Activated CD4-positive, alpha-beta T cell treated with anti-CD3 and anti-CD28 coated beads, Interleukin-2, amount 50 U/mL, for 16 hours (primary cell): ENCODE measurements at regions not wholly inside any gene's neighbourhood (a gene's known extent, or its start where the extent isn't known, plus 50 kb on each side); places are given as distances from the start of the nearest gene placed in this dataset.

ENCODE experiments used
- DNase-seq: peaks from one replicate; pipeline ENCODE4 v3.0.0-alpha.2; 2020

DNA sequence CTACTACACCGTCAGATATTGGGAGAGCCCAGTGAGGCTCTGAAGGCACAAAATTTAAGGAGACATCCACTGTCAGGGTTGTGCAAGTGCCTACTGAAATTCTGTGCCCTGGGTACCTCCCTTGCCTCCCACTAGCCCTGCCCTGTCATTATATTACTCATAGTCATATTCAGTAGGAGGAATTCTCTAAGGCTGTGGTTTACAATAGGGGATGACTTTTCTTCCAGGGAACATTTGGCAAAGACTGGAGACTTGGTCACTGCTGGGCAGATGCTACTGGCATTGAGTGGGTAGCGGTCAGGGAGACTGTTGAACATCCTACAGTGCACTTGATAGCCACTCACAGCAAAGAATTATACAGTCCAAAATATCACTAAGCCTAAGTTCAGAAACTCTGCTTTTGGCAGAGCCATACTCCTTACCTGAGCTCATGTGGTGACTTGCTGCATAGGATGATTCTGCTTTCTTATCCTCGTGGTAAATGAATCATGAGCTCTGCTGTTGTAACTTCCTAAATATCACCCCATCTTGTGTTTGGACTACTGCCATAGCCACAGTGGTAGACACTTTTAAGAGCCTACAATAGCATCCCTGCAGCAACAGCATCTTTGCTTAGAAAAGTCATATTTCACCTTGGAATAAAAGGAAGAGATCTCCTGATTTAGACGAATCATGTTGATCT is 563.4 kb upstream of the PLXNA2 start:
- DNase-seq = no peak

DNA sequence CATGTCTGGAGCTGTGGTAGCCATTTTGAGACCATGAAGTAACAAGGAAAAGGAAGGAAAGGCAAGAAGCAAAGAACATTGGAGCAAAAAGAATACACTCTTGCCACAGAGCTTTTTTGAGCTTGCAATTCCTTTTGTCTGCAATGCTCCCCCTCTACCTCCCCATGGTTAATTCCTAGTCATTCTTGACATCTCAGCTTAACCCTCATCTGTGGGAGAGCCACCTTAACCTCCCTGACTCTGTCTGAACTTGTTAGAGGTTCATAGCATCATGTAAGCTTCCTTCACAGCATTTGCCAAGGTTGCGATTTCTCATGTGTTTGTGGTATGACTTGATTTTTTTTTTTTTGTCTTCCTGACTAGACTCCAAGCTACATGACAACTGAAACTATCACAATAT is 564.1 kb upstream of the PLXNA2 start:
- no peak for DNase-seq

DNA sequence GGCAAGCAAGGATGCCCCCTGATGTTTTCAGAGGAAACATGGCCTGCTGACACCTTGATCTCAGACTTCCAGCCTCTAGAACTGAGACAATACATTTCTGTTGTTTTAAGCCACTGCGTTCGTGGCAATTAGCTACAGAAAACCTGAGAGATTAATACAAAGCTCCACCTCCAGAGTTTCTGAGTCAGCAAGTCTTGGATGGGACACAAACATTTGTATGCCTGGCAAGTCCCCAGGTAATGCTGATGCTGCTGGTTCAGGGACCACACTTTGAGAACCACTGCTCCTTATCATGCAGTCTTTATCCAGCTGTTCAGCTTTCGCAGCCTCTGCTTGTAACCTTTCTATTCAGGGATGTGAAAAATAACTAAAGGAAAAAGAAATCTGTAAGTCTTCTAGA is 565.7 kb upstream of the PLXNA2 start:
- no peak for DNase-seq

DNA sequence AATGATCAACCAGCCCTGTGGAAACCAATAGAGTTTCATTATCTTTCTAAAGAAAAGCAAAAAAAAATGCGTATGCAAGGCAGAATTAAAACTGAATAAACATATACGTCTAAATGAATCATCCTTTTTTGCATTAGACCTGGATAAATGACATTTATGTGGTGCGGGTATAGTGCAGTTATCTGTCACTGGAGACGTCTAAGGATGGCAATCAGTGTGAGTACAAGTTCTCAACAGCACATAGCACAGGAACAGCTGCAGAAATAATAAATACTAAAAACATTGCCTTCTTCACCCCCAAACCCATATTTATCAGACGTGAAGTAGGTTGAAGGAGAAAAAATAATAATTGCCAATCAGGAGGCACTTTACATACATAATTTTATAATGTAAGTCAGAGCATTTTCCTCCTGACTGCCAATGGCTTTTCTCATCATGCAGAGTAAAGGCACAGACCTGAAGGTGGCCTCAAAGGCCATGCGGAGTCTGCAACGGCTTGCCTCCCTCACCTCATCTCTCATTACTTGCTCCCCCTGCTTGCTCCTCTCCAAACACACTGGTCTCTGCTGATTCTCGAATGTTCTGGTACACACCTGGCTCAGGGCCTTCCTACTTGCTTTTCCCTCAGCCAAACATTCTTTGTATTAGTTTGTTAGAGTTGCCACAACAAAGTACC is 574.7 kb upstream of the PLXNA2 start:
- no peak for DNase-seq

- DNase-seq = no peak
Observed at GRCh38 chr1:208820580-208821212, 576.5 kb upstream of the PLXNA2 start.

- DNase-seq = no peak
Observed at GRCh38 chr1:208821939-208822338, 577.8 kb upstream of the PLXNA2 start.

DNA sequence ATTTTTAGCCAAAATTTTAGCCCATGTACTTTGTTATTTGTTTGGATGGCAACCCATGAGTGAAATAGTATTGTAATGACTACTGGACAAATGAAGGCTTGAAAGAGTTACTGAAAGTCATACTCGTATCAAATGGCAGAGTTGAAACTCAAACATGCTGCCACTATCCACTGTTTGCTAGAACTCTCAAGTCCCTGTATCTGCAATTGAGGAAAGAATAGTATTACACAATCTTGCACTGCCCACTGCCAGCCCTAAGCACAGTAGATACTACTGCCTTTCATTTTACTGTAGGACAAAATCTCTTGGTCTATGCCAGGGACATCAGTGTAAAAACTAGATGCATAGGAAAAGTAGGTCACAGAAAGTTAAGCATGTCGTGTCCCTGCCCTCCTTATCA is 581.1 kb upstream of the PLXNA2 start:
- no peak for DNase-seq

DNA sequence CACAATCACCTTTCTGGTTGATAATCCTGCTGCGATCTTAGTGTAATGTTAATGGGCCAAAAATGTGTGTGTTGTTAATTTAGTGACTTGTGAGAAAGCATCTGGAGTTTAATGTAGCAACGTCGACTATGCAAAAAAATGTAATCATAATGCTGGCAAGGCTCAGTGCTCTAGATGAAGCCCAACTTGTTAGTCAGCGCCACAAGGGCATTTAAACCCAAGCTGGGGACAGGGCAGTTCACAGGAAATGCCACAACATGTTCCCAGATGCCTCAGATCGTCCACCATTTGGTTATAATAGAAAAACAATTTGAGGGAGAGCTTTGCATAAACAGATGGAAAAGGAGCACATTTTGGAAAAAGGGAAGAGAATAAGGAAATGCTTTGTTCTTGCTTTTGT is 585.4 kb upstream of the PLXNA2 start:
- DNase-seq = no peak

- DNase-seq = no peak
Observed at GRCh38 chr1:208834381-208835096, 590.4 kb upstream of the PLXNA2 start.

- DNase-seq = no peak
Observed at GRCh38 chr1:208835097-208835463, 590.9 kb upstream of the PLXNA2 start.

DNA sequence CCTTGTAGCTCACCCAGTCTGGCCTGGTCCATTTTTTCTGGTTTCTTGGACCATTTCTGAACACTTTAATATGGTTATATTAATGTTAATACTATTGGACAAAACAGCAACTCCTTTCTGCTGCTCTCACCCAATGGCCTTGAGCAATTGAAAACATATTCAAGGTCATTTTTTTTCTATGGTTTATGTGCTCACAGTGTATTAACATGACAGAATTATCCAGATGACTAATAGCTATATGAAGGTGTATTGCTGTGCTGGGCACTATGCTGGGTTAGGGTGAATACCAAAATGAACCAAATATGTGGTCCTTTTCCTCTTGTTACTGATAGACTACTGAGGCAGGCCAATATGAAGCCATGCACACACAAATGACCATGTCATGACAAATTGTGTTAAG is 591.6 kb upstream of the PLXNA2 start:
- no peak for DNase-seq

GRCh38 chr1:208837242-208837641 is 593.1 kb upstream of the PLXNA2 start:
- DNase-seq = no peak

DNA sequence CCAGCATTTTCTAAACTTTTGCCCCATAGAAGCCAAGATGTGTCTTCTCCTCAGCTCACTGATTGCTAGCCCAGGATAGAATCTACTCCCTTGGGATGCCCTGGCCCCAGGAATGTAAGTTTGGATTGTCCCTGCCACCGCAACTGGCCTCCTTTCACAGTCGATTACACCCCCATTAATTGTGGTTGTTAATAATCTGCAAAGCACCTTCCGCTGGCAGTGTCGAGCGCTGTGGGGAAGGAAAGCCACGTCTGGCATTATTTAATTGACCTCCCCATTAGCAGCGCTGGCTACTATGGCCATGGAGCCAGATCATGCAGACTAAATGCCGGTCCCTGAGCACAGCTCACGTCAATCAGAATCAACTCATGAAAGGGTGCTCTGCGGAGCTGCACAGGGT is 597.3 kb upstream of the PLXNA2 start:
- DNase-seq = no peak

DNA sequence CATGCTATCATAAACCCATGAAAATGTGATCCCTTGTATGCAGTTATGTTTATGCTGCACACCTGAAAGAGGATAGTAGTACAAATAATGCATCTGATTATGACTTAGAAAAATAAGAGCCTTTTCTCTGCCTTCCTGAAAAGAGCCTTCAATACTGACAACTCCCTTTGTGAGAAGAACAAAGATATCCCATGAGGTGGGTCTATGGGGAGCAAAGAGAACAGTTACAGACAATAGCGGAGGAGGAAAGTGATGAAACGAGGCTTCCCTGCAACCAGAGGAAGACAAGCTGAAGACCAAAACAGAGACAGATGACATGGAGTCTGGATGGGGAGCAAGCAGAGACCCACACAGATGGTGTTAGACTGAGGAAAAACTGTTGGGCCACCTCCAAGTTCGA is 598.3 kb upstream of the PLXNA2 start:
- no peak for DNase-seq

DNA sequence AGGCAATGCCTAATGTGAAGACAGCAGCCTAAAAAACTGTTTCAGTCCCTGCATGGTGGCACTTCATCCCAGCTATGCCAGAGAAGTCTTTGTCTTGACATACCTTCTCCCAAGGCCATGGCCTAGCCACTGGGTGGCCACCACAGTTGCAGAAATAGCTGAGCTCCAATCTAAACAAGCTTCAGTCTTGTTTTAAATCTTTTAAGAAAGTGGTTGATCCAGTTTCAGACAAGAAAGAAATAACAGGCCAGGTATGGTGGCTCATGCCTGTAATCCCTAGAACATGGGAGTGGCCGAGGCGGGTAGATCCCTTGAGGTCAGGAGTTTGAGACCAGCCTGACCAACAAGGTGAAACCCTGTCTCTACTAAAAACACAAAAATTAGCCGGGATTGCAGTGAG is 600.0 kb upstream of the PLXNA2 start:
- DNase-seq = no peak

DNA sequence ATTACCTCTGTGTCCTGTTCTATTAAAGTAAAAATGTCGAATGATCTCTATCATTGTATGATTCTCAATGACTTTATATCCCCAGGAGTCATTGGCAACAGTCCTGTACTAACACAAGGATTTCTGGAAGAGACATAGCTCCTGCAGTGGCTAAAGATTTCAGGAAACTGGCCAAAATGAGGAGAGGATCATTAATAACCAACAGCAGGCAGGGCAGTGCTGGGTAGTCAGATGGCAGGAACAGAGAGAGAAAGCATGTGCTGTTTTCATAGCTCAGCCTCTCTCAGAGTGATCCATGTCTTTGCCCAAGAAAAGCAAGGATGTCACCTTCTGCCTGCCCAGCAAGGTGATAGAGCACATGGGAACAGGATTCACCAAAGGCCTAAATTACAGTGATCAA is 604.7 kb upstream of the PLXNA2 start:
- no peak for DNase-seq

- no peak for DNase-seq
Observed at GRCh38 chr1:208850442-208850841, 606.3 kb upstream of the PLXNA2 start.

DNA sequence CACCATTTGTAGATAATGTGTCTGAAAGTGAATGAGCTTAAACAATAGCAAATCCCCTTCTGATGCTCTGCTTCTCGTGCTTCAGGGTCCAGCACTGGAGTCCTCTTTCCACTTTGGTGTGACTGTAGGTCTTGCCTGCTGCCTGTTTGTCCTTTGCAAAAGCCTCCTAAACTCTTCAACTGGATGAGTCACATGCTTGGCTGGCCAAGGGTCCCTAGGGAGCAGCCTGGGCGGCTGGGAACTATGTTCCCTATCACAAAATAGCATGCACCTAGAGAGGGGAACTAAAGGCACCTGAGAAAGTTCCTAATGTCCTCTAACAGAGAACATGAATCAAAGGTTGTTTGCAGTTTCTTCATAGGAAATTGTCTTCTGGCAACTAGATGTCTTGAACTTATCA is 607.2 kb upstream of the PLXNA2 start:
- DNase-seq = no peak

DNA sequence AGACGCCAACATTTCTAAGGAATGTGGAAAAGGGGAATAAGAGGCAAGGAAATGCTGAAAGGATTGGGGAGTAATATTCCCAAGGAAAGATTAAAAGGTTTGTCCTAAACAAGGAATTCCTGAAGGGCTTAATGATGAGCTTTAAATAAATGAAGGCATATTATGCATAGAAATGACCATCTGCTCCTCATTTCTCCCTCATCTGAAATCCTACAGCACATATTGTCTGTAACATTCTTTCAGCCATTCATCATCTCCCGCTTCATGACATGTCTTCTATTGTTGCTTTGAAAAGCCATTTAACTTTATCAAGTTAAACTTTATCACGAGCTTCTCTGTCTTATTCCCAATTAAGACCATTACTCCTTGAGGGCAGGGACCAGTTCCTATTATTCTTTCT is 608.7 kb upstream of the PLXNA2 start:
- DNase-seq = no peak

- no peak for DNase-seq
Observed at GRCh38 chr1:208855403-208855802, 611.2 kb upstream of the PLXNA2 start.

DNA sequence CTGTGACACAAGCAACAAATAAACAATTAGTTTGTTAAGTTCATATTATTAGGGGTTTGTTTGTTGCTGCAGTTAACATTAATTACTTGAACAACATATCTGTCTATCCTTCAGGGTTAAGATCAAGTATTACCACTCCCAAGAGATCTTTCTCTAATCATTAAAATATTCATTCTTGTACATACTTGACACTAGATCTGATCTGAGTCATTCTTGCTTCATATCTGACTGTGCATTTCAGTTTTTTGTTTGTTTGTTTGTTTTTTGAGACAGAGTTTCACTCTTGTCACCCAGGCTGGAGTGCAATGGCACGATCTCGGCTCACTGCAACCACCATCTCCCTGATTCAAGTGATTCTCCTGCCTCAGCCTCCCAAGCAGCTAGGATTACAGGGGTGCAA is 613.3 kb upstream of the PLXNA2 start:
- DNase-seq = no peak

DNA sequence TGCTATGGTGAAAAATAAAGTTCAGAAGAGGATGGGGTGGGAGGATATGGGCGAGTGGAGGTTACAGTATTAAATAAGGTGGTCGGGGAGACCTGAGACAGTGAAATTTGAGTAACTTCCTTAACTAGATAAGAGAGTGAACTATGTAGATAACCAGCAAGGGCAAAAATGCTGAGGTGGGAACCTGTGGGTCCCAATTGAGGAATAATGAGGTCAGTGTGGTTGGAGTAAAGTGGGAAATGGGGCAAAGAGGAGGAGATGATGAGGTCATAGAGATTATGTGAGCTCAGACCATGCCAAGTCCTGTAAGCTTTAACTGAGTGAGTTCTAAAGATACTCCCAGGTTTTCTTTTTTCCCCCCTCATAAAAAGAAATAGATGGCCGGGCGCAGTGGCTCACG is 614.6 kb upstream of the PLXNA2 start:
- no peak for DNase-seq

DNA sequence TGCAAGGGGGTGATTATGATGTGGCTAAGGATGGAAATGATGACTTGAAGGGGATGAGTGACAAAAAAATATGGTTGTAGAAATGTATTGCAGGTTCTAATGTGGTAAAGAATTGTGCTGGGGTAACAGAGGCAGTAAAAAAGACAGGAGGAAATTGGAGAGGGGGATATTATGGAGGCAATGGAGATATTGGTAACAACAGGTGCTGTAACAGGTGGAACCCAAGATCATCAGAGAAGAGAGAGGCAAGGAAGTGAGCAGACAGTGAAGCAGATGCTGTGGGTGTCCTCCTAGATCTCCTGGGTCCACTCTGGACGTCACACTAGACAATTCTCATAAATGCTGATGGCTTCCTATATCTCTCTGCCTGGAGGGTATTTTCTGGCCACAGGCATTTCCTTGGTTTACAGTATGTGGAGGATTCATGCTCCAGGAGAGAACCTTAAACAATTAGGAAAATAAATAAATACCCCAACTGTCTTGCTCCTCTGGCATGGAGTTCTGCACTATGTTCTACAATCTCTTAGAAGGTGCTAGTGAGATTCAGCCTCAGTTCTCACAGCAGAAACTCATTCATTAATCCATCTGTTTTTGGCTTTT is 620.3 kb upstream of the PLXNA2 start:
- DNase-seq = no peak
